HG03575 (cell line): ENCODE measurements at regions not wholly inside any gene's neighbourhood (a gene's known extent, or its start where the extent isn't known, plus 50 kb on each side); places are given as distances from the start of the nearest gene placed in this dataset.
"Not testable (repeated sequence)": the region's sequence is repeated elsewhere in the genome, so short reads cannot be mapped to it uniquely, and the experiment has no call there.

Source experiments
- ATAC-seq: cut with Tn5 transposase; IDR thresholded peaks from one replicate; pipeline ENCODE4 v1.9.1; 2021; ENCODE audit not compliant: unreplicated experiment, insufficient number of reproducible peaks, low FRiP score; ENCODE audit errors: extremely low read depth

DNA sequence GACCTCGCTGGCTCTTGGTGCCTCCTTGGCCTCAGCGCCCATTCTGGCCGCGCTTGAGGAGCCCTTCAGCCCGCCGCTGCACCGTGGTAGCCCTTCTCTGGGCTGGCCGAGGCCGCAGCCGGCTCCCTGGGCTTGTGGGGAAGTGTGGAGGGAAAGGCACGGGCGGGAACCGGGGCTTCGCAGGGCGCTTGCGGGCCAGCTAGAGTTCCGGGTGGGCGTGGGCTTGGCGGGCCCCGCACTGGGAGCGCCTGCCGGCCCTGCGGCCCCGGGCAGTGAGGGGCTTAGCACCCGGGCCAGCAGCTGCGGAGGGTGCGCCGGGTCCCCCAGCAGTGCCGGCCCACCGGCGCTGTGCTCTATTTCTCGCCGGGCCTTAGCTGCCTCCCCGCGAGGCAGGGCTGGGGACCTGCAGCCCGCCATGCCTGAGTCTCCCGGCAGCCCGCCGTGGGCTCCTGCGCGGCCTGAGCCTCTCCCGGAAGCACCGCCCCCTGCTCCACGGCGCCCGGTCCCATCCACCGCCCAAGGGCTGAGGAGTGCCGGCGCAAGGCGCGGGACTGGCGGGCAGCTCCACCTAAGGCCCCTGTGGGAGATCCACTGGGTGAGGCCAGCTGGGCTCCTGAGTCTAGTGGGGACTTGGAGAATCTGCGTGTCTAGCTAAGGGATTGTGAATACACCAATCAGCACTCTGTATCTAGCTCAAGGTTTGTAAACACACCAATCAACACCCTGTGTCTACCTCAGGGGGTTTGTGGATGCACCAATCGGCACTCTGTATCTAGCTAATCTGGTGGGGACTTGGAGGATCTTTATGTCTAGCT, 141.1 kb downstream of the SLCO4C1 start:
- not testable (repeated sequence) for ATAC-seq

DNA sequence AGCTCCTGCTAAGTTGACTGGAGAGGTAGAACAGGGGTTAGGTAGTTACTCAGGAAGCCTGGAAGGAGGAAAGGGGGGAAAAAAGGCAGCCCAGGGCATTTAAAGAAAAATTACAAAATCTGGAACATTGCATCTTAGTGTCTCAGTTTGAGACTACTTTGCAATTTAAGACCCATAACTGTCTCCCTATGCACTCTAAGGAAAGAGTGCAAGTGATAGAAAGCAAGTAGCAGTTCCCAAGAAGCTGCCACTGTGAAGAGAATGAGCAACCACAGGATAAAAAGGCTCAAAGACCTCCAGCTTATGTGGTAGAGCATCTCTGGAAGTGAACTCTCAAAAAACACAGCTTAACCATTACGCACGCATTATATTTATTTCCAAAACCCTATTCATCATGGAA, 141.8 kb downstream of the SLCO4C1 start:
- no peak for ATAC-seq

DNA sequence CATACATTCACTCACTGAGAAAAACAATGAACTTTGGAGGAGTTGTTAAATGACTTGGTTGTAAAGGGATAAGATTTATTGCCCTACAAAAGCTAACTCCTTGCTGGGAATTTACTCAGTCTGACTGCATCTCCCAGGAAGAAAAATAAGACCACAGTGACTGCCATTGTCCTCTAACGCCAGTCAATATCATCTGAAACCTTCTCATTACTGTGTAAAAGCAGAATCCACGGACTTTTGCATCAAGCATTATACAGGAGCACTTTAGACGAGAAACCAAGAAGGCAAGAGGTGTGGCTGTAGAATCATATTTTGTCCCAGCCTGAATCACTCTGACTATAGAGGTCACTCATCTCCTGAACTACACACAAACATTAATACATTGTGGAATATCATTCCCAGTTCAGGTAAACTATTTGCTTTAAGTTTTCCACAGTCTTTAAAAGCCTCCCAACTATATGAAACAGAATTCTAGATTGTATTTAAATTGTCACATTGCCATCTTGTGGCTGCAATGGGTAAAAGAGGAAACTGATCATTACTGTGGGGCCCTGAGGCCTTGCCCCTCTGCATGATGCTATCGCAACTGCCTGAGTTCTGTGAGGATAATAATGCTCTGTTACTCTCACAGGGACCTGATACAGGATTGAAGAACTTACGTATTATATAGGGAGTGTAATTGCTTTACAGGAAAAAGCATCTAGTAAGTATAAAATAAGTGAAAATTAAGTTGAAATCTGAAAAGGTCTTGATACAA, 142.9 kb downstream of the SLCO4C1 start:
- no peak for ATAC-seq

DNA sequence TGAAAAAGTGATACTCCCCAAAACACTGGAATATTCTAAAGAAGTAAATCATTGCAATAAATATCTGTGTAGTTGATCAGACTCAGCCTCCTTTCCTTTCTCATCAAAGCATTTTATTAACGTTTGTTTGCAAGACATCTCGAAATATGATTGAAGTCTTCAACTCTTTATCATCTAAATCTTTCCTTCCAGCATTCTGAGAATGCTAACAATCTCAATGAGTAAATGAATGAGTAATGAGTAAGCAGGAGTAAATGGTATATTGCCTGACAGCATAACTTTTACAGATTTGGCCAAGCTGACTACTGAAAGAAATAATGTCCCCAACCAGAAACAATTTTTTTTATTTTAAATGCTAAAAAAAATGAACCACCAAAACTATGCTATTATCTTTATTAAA, 157.1 kb downstream of the SLCO4C1 start:
- no peak for ATAC-seq

DNA sequence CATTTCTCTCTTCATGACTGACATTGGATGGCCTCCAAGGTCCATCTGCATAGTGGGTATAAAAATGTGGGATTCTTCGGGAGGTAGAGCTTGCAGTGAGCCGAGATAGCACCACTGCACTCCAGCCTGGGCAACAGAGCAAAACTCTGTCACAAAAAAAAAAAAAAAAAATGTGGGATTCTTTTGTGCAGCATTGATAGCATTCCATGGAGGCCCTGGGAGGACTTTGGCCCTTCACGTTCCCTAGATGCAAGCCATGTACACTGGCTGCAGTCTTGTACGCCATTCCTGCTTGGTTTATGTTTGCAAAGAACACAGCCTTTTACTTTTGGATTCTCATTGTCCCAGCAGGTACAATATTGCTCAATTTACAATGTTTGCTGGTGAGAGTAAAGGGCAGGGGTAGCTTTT, 157.8 kb downstream of the SLCO4C1 start:
- ATAC-seq = no peak

DNA sequence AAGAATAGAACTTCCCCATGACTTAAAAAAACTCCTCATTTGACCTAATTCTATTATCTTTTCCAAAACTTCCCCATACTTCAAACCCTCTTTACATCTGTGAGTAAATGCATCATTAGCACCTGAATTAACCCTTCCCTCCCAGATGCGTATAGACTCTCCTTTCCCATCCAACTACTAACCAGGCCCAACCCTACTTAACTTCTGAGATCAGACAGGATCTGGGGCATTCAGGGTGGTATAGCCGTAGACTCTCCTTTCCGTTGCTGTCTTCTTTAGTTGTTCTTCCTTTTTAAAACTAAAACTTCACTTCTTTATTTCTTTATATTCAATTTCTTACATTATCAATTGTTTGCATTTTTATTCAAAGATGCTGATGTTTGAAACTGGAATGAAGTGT, 165.2 kb downstream of the SLCO4C1 start:
- ATAC-seq = no peak

DNA sequence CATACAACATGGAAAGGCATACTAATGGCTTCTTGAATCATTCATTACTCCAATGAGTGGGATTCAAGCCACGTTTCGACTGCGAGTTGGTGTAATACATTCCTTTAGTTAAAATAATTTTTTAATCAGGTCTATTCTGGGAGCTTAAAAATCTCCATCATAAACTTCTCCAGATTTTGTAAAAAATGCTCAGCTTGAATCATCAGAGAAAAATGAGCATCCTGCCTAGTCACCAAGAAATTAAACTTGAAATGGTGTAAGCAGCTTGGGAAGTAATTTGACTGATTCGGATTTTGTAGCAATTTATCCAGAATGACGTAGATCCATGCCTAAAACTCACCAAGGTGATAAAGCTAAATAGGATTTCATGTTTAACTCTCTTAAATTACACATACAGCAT, 165.7 kb downstream of the SLCO4C1 start:
- ATAC-seq = no peak

DNA sequence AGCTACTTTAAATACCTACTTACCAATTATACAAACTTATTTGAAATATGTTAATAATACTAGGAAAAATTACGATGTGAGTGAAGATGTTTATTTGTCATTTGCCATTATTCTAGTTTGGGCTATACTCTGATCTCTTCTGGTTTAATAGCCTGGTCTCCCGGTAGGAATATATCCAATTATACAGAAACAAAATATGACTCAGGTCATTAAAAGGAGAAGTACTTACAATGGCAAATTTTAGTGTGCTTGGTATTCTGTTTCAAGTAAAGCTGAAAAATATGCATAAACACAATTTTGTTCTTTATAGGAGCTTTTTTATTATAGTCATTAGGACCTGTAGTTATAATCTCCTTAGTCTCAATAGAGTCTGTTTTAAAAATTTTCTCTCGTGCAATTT, 176.8 kb downstream of the SLCO4C1 start:
- ATAC-seq = no peak

DNA sequence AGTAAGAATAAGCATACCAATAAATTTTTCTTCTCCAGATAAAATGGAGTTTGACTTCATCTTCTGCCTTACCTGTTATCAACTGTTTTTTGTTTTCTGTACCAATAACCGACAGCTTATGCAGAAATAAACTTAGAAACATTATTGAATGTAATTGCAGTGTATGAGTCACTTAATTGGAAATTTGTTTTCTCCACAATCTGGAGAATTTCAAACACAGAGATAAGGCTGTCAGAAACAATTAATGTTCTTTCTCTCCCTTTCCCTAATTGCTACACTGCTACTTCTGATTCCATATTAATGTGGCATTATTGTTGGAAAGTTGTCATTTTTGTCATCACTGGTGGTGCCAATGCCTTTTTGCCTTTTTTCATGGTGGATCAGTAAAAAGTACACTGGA, 180.3 kb downstream of the SLCO4C1 start:
- no peak for ATAC-seq

DNA sequence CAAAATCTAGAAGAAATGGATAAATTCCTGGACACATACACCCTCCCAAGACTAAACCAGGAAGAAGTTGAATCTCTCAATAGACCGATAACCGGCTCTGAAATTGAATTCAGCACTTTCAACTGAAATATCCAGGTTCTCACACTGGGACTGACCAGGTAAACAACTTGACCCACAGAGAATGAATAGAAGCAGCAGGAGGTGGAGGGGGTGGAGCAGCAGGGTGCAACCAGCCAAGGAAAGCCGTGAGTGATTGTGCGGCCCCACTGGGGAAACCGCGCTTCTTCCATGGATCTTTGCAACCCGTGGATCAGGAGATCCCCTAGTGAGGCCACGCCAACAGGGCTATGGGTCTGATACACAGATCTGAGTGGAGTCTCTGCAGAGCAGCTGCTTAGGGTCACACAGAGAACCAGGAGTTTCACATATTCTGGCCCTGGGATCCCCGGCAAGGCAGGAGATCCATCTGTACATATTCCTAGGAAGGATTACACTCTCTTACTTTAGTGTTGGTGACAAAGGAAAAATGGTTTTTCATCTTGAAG, 181.5 kb downstream of the SLCO4C1 start:
- no peak for ATAC-seq

DNA sequence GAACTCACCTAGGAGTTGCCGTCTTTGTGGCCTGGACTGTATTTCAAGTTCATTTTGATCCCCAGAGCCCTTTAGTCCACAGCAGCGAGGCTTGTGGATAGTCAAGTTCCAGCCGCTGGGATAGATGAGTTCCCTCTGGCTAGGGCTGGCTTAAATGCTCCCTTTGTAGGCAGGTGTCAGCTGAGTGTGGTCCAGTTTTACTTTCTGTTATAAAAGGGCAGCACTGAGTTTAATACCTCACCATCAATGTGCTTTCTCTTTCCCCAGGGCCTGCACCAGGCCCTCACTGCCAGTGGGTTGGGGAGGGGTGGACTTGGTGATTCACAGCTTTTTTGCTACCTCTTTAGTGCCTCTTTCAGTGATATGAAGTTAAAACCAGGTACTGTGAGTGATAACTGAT, 188.2 kb downstream of the SLCO4C1 start:
- no peak for ATAC-seq

DNA sequence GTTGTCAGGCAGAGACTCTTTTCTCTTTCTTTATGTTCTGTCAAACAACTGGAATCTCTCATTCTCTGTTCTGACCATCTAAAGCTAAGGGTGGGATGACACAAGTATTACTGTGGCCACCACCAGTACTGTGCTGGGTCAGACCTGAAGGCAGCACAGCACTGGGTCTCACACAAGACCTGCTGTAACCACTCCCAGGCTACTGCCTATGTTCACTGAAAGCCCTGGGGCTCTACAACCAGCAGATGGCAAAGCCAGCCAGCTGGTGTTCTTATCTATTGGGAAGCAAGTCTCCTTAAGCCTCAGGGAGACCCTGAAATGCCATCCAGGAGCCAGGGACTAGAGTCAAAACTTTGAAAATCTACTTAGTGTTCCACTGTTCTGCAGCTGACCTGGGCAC, 189.5 kb downstream of the SLCO4C1 start:
- ATAC-seq = no peak

DNA sequence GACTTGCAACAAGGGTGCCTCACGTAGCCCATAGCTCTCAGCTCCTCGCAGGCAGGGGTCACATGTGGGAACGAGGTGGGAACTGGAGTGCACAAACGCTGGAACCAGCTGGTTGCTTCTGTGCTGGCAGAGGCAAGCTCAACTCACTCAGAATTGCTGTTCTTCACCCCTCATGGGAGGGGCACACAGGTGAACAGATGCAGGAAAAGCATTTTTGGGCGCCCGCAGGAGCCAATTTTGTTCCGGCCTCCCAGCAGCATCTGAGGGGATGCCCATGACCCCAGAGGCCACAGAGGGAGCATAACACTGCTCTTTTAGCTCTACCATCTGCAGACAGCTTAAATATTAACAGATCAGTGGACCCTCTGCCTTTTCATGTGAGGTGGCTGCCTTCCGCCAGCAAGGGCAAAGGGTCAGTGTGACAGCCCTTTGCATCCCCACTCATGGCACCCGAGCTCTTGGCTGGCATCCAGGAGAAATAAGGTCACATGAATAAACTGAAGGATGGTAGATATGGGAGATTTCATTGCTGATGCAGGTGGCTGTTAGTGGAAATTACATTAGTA, 196.2 kb downstream of the SLCO4C1 start:
- ATAC-seq = no peak

DNA sequence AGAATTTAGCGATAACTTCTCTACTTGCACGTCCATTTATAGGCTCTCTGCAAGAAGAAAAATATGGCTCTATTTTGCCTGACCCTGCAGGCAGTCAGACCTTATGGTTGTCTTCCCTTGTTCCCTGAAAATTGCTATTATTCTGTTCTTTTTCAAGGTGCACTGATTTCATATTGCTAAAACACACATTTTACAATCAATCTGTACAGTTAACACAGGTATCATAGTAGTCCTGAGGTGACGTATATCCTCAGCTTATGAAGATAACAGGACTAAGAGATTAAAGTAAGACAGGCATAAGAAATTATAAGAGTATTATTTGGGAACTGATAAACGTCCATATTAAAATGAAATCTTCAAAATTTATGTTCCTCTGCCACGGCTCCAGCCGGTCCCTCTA, 197.0 kb downstream of the SLCO4C1 start:
- ATAC-seq = not testable (repeated sequence)

DNA sequence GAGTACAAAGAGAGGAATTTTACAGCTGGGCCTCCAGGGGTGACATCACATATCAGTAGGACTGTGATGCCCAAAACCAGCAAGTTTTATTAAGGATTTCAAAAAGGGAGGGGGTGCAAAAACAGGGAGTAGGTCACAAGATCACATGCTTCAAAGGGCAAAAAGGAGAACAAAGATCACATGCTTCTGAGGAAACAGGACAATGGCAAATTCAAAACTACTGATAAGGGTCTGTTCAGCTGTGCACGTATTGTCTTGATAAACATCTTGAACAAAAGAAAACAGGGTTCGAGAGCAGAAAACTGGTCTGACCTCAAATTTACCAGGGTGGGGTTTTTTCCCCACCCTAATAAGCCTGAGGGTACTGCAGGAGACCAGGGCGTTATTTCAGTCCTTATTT, 197.5 kb downstream of the SLCO4C1 start:
- not testable (repeated sequence) for ATAC-seq

DNA sequence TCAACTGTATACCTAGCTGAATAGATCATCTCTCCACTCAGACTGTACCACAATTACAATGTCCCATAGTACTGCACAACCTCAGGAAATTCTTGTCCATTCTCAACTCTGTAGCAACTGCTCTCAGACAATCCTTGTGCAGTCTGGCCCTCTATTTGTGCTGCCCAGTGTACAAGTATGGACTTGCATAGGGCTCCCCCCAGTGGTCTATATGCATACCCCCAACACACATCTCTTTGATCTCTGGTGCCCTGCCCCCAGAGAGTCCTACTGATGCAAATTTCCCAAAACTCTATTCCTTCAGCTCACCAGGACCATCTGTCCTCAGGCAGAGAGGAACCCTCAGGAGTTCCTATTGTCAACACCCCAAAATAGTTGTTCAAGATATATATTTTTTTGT, 205.3 kb downstream of the SLCO4C1 start:
- no peak for ATAC-seq

DNA sequence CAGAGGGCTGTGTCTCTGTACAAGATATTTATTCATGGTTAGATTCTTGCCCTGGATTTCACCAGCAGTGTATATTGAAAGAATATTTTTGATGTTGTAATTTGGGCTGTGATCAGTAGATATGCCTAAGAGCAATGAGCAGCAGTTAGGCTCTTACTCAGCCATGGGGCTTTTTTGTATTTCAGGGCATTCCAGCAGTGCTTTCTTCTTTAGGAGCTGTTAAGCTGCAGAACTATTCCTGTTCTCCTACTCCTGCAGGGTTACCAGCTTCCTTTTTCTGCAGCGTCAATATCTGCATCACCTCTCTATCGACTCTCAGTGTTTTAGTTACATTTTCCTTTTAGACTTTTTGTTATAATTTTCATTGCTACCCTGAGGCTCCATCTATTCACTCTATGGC, 206.2 kb downstream of the SLCO4C1 start:
- ATAC-seq = no peak

DNA sequence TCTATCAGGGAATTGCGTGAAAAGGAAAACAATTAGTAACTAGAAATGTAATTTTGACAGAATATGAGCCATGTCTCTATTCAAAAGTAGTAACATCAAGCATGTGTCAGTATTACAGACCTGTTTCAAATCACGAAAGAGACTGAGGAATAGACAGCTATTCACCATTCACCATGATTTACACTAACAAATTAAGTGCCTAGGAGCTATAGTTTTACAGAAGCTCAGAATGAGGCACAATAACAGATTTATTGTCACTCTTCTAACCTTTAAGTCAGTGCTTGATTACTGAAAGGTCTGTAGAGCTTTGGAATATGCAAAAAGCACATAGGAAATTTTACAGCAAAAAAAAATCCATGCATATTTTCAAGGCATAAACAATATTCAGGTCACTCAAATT, 208.2 kb downstream of the SLCO4C1 start:
- ATAC-seq = no peak

DNA sequence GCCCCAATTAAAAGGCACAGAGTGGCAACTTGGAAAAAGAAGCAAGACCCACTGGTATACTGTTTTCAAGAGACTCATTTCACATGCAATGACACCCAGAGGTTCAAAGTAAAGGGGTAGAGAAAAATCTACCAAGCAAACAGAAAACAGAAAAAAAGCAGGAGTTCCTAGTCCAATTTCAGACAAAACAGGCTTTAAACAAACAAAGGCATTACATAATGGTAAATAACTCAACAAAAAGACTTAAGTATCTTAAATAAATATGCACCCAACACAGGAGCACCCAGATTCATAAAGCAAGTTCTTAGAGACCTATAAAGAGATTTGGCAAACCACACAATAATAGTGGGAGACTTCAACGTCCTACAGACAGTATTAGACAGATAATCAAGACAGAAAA, 215.8 kb downstream of the SLCO4C1 start:
- ATAC-seq = no peak

DNA sequence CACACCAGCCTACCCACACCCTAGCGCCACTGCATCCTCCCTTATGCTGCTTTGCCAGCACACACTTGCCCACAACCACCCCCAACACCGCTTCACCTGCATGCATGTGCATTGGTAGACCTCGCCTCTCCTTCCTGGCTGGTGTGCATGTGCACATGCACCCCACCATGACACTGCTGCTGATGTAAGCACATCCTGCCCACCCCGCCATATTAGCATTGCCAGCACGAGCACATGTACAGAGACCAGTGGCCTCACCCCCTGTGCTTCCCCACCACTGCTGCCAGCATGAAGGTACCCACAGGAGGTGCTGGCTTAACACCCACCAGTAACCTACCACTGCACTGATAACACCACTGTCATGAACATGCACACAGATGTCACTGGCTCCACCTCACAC, 218.2 kb downstream of the SLCO4C1 start:
- no peak for ATAC-seq
